A549 (cell line): ENCODE measurements at regions not wholly inside any gene's neighbourhood (a gene's known extent, or its start where the extent isn't known, plus 50 kb on each side); places are given as distances from the start of the nearest gene placed in this dataset.

Source experiments
- ATAC-seq, 2 experiments: fragments of 200-7000 bp in 1 of 2; fragments of >200 bp in 1 of 2; cut with Nextera tagmentation in 1 of 2; cut with Tn5 transposase in 1 of 2; 3 replicates each; pipeline versions ENCODE4 v1.8.0 to v1.9.1; 2018 to 2020; ENCODE audit warnings: mild to moderate bottlenecking in 1 of 2, moderate library complexity in 1 of 2
- CTCF ChIA-PET: fragments of 300-600 bp; sonication (Branson Sonifier 250); formaldehyde crosslinking; extraction: SDS; loops from one replicate; lab custom pipeline; 2021; ENCODE audit warnings: antibody characterized with exemption, inconsistent platforms; lab: Yijun Ruan, JAX
- POLR2A ChIA-PET: fragments of 350-600 bp; formaldehyde crosslinking; extraction: SDS; loops from one replicate; lab custom pipeline; 2021; ENCODE audit warnings: antibody characterized with exemption, inconsistent platforms; lab: Yijun Ruan, JAX
- DNase-seq, 2 experiments: peaks; one replicate each; pipeline versions ENCODE4 v3.0.0 to v3.0.0-alpha.2; 2011 to 2016; ENCODE audit warnings: low read depth in 1 of 2, low spot score in 1 of 2
- FAIRE-seq: peaks from 2 replicates; lab custom pipeline; 2011; peaks lifted over from hg19 to GRCh38; lab: Jason Lieb, UNC
- H3K27ac ChIP-seq, 2 experiments: fragments of >200 bp; sonication (Bioruptor Twin); formaldehyde crosslinking; 3 replicates each; pipeline ENCODE4 v1.5.1; 2016 to 2017
- H3K4me1 ChIP-seq: fragments of >200 bp; sonication (Bioruptor Twin); formaldehyde crosslinking; 3 replicates; pipeline ENCODE4 v1.6.1; 2016
- H3K4me2 ChIP-seq: fragments of >200 bp; sonication (Bioruptor Twin); formaldehyde crosslinking; 3 replicates; pipeline ENCODE4 v1.6.1; 2016
- H3K4me3 ChIP-seq: fragments of >200 bp; sonication (Bioruptor Twin); formaldehyde crosslinking; 3 replicates; pipeline ENCODE4 v1.5.1; 2016
- H3K9me3 ChIP-seq: fragments of >200 bp; sonication (Bioruptor Twin); formaldehyde crosslinking; 3 replicates; pipeline ENCODE4 v1.6.1; 2016
- CBX2 ChIP-seq: fragments of 200-600 bp; sonication (generic); IDR thresholded peaks from 2 replicates; pipeline ENCODE4 v1.6.1; 2016; ENCODE audit warnings: low read depth, mild to moderate bottlenecking, borderline replicate concordance
- EP300 ChIP-seq, 2 experiments: fragments of >200 bp; sonication (Bioruptor Twin); formaldehyde crosslinking; IDR thresholded peaks; 2 replicates in 1 of 2; 3 replicates in 1 of 2; pipeline ENCODE4 v1.6.1; 2016 to 2017
- ESRRA ChIP-seq: fragments of 150-350 bp; IDR thresholded peaks from 2 replicates; pipeline ENCODE4 v1.6.1; 2014; ENCODE audit warnings: mild to moderate bottlenecking, low read length, borderline replicate concordance
- FOSL2 ChIP-seq, 2 experiments: fragments of 450-650 bp in 1 of 2; fragments of >200 bp in 1 of 2; sonication (Bioruptor Twin) in 1 of 2; formaldehyde crosslinking; IDR thresholded peaks; 2 replicates each; pipeline versions ENCODE4 v1.5.0 to v1.6.1; 2016 to 2020; ENCODE audit warnings: mild to moderate bottlenecking in 1 of 2, moderate library complexity in 1 of 2
- HDAC2 ChIP-seq: fragments of 200-600 bp; sonication (generic); IDR thresholded peaks from 2 replicates; pipeline ENCODE4 v1.6.1; 2016
- HEYL ChIP-seq: fragments of 250-450 bp; sonication (Bioruptor Pico); IDR thresholded peaks from 2 replicates; pipeline ENCODE4 v1.8.0; 2021; ENCODE audit warnings: mild to moderate bottlenecking, moderate library complexity
- KDM1A ChIP-seq: fragments of 200-600 bp; sonication (generic); IDR thresholded peaks from 2 replicates; pipeline ENCODE4 v1.6.1; 2016; ENCODE audit warnings: low read depth, mild to moderate bottlenecking
- MAFK ChIP-seq: fragments of 450-650 bp; IDR thresholded peaks from 2 replicates; pipeline ENCODE4 v1.6.1; 2014; ENCODE audit not compliant: partially characterized antibody
- MAZ ChIP-seq: fragments of 150-350 bp; IDR thresholded peaks from 2 replicates; pipeline ENCODE4 v1.6.1; 2014; ENCODE audit warnings: antibody characterized with exemption, low read depth, low read length, borderline replicate concordance
- NPAS2 ChIP-seq: fragments of 250-450 bp; sonication (Bioruptor Pico); IDR thresholded peaks from 2 replicates; pipeline ENCODE4 v1.8.0; 2022; ENCODE audit warnings: mild to moderate bottlenecking, moderate library complexity, borderline replicate concordance
- NR3C1 ChIP-seq: fragments of >200 bp; sonication (Bioruptor Twin); formaldehyde crosslinking; IDR thresholded peaks from 3 replicates; pipeline ENCODE4 v1.6.1; 2017
- PHF8 ChIP-seq: fragments of 200-600 bp; sonication (generic); IDR thresholded peaks from 2 replicates; pipeline ENCODE4 v1.6.1; 2016; ENCODE audit warnings: low read depth, mild to moderate bottlenecking, antibody characterized with exemption, moderate library complexity, borderline replicate concordance
- POLR2AphosphoS2 ChIP-seq: conservative IDR thresholded peaks from 2 replicates; pipeline ENCODE4 v1.6.1; 2012; ENCODE audit warnings: low read length, improper control_type of control experiment, inconsistent platforms
- RAD21 ChIP-seq, 2 experiments: fragments of >200 bp in 1 of 2; sonication (Bioruptor Twin) in 1 of 2; formaldehyde crosslinking in 1 of 2; IDR thresholded peaks in 1 of 2; conservative IDR thresholded peaks in 1 of 2; 2 replicates in 1 of 2; 3 replicates in 1 of 2; pipeline ENCODE4 v1.6.1; 2012 to 2018; ENCODE audit warnings: inconsistent platforms in 1 of 2
- RARB ChIP-seq: fragments of 250-450 bp; sonication (Bioruptor Pico); IDR thresholded peaks from 2 replicates; pipeline ENCODE4 v1.8.0; 2021; ENCODE audit warnings: mild to moderate bottlenecking, moderate library complexity
- SMC3 ChIP-seq: fragments of >200 bp; sonication (Bioruptor Twin); formaldehyde crosslinking; IDR thresholded peaks from 3 replicates; pipeline ENCODE4 v1.6.1; 2018; ENCODE audit warnings: inconsistent platforms
- SREBF2 ChIP-seq: fragments of 450-650 bp; IDR thresholded peaks from 2 replicates; pipeline ENCODE4 v1.6.1; 2014; ENCODE audit warnings: mild to moderate bottlenecking, moderate library complexity
- TP53 ChIP-seq: fragments of 250-450 bp; sonication (Bioruptor Pico); IDR thresholded peaks from 2 replicates; pipeline ENCODE4 v1.5.0; 2021; ENCODE audit warnings: mild to moderate bottlenecking, moderate library complexity
- ZC3H11A ChIP-seq: fragments of 450-650 bp; IDR thresholded peaks from 2 replicates; pipeline ENCODE4 v1.6.1; 2014; ENCODE audit warnings: antibody characterized with exemption, mild to moderate bottlenecking
- WGBS: methylation state at CpG from one replicate; pipeline ENCODE4 v1.1.6; 2017; ENCODE audit errors: missing lambda C conversion rate; 5-methylcytosine and 5-hydroxymethylcytosine counted together
- TF ChIP-seq, protein P1 (sequence below): fragments of 150-350 bp; IDR thresholded peaks from 2 replicates; pipeline ENCODE4 v1.6.1; 2014; ENCODE audit warnings: low read depth, mild to moderate bottlenecking, low read length
- TF ChIP-seq, protein P2 (sequence below): fragments of >200 bp; sonication (Bioruptor Twin); formaldehyde crosslinking; IDR thresholded peaks from 3 replicates; pipeline ENCODE4 v1.5.1; 2016
- TF ChIP-seq, protein P3 (sequence below): IDR thresholded peaks from 2 replicates; pipeline ENCODE4 v1.6.1; 2012
- TF ChIP-seq, protein P4 (sequence below): fragments of >200 bp; sonication (Bioruptor Twin); formaldehyde crosslinking; IDR thresholded peaks from 2 replicates; pipeline ENCODE4 v1.6.1; 2016
- TF ChIP-seq, protein P5 (sequence below): fragments of 200-600 bp; sonication (generic); IDR thresholded peaks from 2 replicates; pipeline ENCODE4 v1.6.1; 2016; ENCODE audit warnings: antibody characterized with exemption, mild to moderate bottlenecking, moderate library complexity

DNA sequence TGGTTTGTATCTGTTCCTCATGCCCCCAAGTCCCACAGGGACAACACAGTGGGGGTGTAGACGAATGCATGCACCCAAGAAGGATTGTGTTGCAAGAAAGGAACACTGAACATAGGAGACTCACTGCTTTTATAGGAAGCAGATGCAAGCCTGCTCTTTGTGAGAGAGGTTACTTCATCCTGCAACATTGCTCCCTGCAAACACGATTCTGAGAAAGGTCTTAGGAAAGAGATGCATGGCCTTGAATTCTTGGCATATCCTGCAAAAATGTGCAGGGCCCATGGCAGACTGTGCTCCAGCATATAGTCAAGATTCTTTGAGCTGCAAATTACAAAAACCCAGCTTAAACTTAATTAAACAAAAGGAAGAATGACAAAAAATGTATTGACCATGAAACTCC lies 312.2 kb upstream of the MGAT5 start:
- Histone ChIP-seq H3K27ac (no peak overlapping the region), H3K9me3 (no peaks in the 10 kb centered on the region), H3K4me2 (no peak overlapping the region), H3K4me3 (no peak overlapping the region), H3K4me1 (no peaks in the 10 kb centered on the region)
- ATAC-seq (no peak), DNase-seq (no peak), FAIRE-seq (no peak)
- ChIA-PET CTCF (interaction anchor here (0.6 to 1.1 kb wide), 2 partner anchors 55 to 174 kb away, joined by 3 to 4 read pairs; no protein-coding TSS in a partner anchor), POLR2A (no interaction called here)
- WGBS: 3% methylated on average over 2 of the region's 2 CpGs
- no peak for TF ChIP-seq CBX2
- no peak for TF ChIP-seq SREBF2
- TF ChIP-seq ESRRA: no peak
- no peak for TF ChIP-seq NR3C1
- TF ChIP-seq, protein P1, sequence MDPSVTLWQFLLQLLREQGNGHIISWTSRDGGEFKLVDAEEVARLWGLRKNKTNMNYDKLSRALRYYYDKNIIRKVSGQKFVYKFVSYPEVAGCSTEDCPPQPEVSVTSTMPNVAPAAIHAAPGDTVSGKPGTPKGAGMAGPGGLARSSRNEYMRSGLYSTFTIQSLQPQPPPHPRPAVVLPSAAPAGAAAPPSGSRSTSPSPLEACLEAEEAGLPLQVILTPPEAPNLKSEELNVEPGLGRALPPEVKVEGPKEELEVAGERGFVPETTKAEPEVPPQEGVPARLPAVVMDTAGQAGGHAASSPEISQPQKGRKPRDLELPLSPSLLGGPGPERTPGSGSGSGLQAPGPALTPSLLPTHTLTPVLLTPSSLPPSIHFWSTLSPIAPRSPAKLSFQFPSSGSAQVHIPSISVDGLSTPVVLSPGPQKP: no peak
- no peak for TF ChIP-seq MAFK
- TF ChIP-seq TP53 (CRISPR knock-in tag): no peak
- TF ChIP-seq SMC3: no peak
- TF ChIP-seq POLR2AphosphoS2: no peak
- TF ChIP-seq EP300 (IDR thresholded peaks at IDR 0.05): no peak
- TF ChIP-seq, protein P2, sequence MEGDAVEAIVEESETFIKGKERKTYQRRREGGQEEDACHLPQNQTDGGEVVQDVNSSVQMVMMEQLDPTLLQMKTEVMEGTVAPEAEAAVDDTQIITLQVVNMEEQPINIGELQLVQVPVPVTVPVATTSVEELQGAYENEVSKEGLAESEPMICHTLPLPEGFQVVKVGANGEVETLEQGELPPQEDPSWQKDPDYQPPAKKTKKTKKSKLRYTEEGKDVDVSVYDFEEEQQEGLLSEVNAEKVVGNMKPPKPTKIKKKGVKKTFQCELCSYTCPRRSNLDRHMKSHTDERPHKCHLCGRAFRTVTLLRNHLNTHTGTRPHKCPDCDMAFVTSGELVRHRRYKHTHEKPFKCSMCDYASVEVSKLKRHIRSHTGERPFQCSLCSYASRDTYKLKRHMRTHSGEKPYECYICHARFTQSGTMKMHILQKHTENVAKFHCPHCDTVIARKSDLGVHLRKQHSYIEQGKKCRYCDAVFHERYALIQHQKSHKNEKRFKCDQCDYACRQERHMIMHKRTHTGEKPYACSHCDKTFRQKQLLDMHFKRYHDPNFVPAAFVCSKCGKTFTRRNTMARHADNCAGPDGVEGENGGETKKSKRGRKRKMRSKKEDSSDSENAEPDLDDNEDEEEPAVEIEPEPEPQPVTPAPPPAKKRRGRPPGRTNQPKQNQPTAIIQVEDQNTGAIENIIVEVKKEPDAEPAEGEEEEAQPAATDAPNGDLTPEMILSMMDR: no peak
- TF ChIP-seq, protein P3, sequence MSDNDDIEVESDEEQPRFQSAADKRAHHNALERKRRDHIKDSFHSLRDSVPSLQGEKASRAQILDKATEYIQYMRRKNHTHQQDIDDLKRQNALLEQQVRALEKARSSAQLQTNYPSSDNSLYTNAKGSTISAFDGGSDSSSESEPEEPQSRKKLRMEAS: no peak
- TF ChIP-seq FOSL2 (IDR thresholded peaks at IDR 0.05): no peak
- TF ChIP-seq FOSL2 (CRISPR knock-in tag; IDR thresholded peaks at IDR 0.05): no peak
- TF ChIP-seq RAD21 (conservative IDR thresholded peaks at IDR 0.05 in 1 of 2, IDR thresholded peaks at IDR 0.05 in 1 of 2): no peak
- no peak for TF ChIP-seq PHF8
- no peak for TF ChIP-seq KDM1A
- TF ChIP-seq MAZ: no peak
- TF ChIP-seq, protein P4, sequence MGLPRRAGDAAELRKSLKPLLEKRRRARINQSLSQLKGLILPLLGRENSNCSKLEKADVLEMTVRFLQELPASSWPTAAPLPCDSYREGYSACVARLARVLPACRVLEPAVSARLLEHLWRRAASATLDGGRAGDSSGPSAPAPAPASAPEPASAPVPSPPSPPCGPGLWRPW: no peak
- TF ChIP-seq HEYL: no peak

DNA sequence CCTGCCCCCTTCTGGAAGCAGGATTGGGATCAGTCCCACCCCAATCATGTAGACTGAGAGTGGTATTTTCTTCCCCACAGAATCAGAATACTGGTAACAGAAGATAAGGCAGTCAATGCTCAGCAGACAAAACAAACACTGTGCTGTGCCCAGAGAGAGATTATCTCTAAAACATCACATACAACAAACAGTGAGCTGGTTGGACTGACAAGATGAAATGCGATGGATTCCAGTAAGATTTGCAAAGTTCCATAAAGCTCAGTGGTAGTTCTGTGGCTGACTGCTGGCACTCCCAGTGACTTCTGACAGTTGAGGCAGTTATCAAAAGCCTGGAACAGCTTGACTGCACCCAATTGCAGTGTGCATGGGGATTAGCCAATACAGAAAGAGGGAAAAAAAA lies 311.5 kb upstream of the MGAT5 start:
- ATAC-seq (no peak), DNase-seq (no peak), FAIRE-seq (no peak)
- TF ChIP-seq ZC3H11A (no peak), EP300 (IDR thresholded peaks at IDR 0.05) (no peak), NR3C1 (no peak), RARB (CRISPR knock-in tag) (no peak), CBX2 (no peak), NPAS2 (no peak), HDAC2 (no peak), MAZ (no peak)
- TF ChIP-seq, protein P5, sequence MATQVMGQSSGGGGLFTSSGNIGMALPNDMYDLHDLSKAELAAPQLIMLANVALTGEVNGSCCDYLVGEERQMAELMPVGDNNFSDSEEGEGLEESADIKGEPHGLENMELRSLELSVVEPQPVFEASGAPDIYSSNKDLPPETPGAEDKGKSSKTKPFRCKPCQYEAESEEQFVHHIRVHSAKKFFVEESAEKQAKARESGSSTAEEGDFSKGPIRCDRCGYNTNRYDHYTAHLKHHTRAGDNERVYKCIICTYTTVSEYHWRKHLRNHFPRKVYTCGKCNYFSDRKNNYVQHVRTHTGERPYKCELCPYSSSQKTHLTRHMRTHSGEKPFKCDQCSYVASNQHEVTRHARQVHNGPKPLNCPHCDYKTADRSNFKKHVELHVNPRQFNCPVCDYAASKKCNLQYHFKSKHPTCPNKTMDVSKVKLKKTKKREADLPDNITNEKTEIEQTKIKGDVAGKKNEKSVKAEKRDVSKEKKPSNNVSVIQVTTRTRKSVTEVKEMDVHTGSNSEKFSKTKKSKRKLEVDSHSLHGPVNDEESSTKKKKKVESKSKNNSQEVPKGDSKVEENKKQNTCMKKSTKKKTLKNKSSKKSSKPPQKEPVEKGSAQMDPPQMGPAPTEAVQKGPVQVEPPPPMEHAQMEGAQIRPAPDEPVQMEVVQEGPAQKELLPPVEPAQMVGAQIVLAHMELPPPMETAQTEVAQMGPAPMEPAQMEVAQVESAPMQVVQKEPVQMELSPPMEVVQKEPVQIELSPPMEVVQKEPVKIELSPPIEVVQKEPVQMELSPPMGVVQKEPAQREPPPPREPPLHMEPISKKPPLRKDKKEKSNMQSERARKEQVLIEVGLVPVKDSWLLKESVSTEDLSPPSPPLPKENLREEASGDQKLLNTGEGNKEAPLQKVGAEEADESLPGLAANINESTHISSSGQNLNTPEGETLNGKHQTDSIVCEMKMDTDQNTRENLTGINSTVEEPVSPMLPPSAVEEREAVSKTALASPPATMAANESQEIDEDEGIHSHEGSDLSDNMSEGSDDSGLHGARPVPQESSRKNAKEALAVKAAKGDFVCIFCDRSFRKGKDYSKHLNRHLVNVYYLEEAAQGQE: no peak
- TF ChIP-seq, protein P3: no peak
- Histone ChIP-seq H3K27ac (no peak overlapping the region), H3K9me3 (no peaks in the 10 kb centered on the region), H3K4me3 (no peak overlapping the region), H3K4me2 (no peak overlapping the region), H3K4me1 (no peaks in the 10 kb centered on the region)
- CTCF ChIA-PET: no interaction called here
- WGBS: 94% methylated on average over 1 of the region's 1 CpG
- POLR2A ChIA-PET: no interaction called here
